Epithelial cell of esophagus (primary cell): ENCODE measurements at regions not wholly inside any gene's neighbourhood (a gene's known extent, or its start where the extent isn't known, plus 50 kb on each side); places are given as distances from the start of the nearest gene placed in this dataset.

Experiments used
- DNase-seq: peaks from one replicate; pipeline ENCODE4 v3.0.0; 2010; ENCODE audit warnings: low read depth
- H3K4me3 ChIP-seq: 2 replicates; pipeline ENCODE4 v1.5.1; 2011; ENCODE audit warnings: mild to moderate bottlenecking, low read length, control low read depth
- CTCF ChIP-seq: IDR thresholded peaks from 2 replicates; pipeline ENCODE4 v1.5.1; 2011; ENCODE audit warnings: low read depth, mild to moderate bottlenecking, low read length, control low read depth, inconsistent platforms; ENCODE audit not compliant: insufficient read depth; ENCODE audit errors: missing control alignments

- peak; percentile 72 for DNase-seq
- no peak overlapping the region for H3K4me3 ChIP-seq
- no peak for TF ChIP-seq CTCF
These were observed 593.7 kb downstream of the METTL15 start for GRCh38 chr11:28701760-28702449.

- H3K4me3 ChIP-seq, result no peak overlapping the region
- TF ChIP-seq CTCF, result no peak
- no peak for DNase-seq
These were observed 591.5 kb downstream of the METTL15 start for GRCh38 chr11:28699701-28700100.

GRCh38 chr11:28697920-28698827 lies 590.0 kb downstream of the METTL15 start:
- H3K4me3 ChIP-seq, result no peak overlapping the region
- peak; percentile 90 for TF ChIP-seq CTCF
- DNase-seq, result peak; percentile 58

- TF ChIP-seq CTCF, result no peak
- no peak overlapping the region for H3K4me3 ChIP-seq
- DNase-seq, result no peak
These were observed 588.4 kb downstream of the METTL15 start for GRCh38 chr11:28696591-28696990.

GRCh38 chr11:28690746-28691145 lies 582.6 kb downstream of the METTL15 start:
- no peak for DNase-seq
- H3K4me3 ChIP-seq, result no peak overlapping the region
- TF ChIP-seq CTCF, result no peak

- no peak for TF ChIP-seq CTCF
- no peak for DNase-seq
- H3K4me3 ChIP-seq, result no peak overlapping the region
These were observed 575.9 kb downstream of the METTL15 start for GRCh38 chr11:28684011-28684586.
